Epidermal melanocyte (primary cell): ENCODE measurements at regions not wholly inside any gene's neighbourhood (a gene's known extent, or its start where the extent isn't known, plus 50 kb on each side); places are given as distances from the start of the nearest gene placed in this dataset.

Experiments used
- DNase-seq: peaks from one replicate; pipeline ENCODE4 v3.0.0; 2011; ENCODE audit warnings: low spot score; ENCODE audit not compliant: insufficient read length

GRCh38 chr11:112744041-112744440, 217.2 kb upstream of the NCAM1 start:
- DNase-seq = no peak

- no peak for DNase-seq
Measured at GRCh38 chr11:112745973-112746372, 215.2 kb upstream of the NCAM1 start.

- DNase-seq = no peak
Measured at GRCh38 chr11:112748252-112748651, 213.0 kb upstream of the NCAM1 start.

GRCh38 chr11:112748713-112749543, 212.3 kb upstream of the NCAM1 start:
- DNase-seq = no peak

GRCh38 chr11:112751329-112751728, 209.9 kb upstream of the NCAM1 start:
- DNase-seq = no peak

- DNase-seq = no peak
Measured at GRCh38 chr11:112751772-112752171, 209.4 kb upstream of the NCAM1 start.

GRCh38 chr11:112752563-112752962, 208.7 kb upstream of the NCAM1 start:
- DNase-seq = no peak

GRCh38 chr11:112753706-112754105, 207.5 kb upstream of the NCAM1 start:
- DNase-seq = no peak

GRCh38 chr11:112759418-112759817, 201.8 kb upstream of the NCAM1 start:
- no peak for DNase-seq

GRCh38 chr11:112760396-112761059, 200.7 kb upstream of the NCAM1 start:
- DNase-seq = no peak

- DNase-seq = no peak
Measured at GRCh38 chr11:112761911-112762706, 199.1 kb upstream of the NCAM1 start.

GRCh38 chr11:112762707-112763090, 198.5 kb upstream of the NCAM1 start:
- DNase-seq = no peak

- no peak for DNase-seq
Measured at GRCh38 chr11:112765337-112765736, 195.9 kb upstream of the NCAM1 start.

- no peak for DNase-seq
Measured at GRCh38 chr11:112769170-112769569, 192.1 kb upstream of the NCAM1 start.

- no peak for DNase-seq
Measured at GRCh38 chr11:112769584-112769983, 191.6 kb upstream of the NCAM1 start.

- DNase-seq = no peak
Measured at GRCh38 chr11:112770033-112770432, 191.2 kb upstream of the NCAM1 start.

GRCh38 chr11:112770487-112770886, 190.7 kb upstream of the NCAM1 start:
- DNase-seq = no peak

- no peak for DNase-seq
Measured at GRCh38 chr11:112771851-112772250, 189.4 kb upstream of the NCAM1 start.

- DNase-seq = no peak
Measured at GRCh38 chr11:112773264-112773663, 188.0 kb upstream of the NCAM1 start.

GRCh38 chr11:112776834-112777233, 184.4 kb upstream of the NCAM1 start:
- no peak for DNase-seq

- DNase-seq = no peak
Measured at GRCh38 chr11:112777283-112777751, 183.9 kb upstream of the NCAM1 start.
